ENCODE measurements at regions not wholly inside any gene's neighbourhood (a gene's known extent, or its start where the extent isn't known, plus 50 kb on each side); places are given as distances from the start of the nearest gene placed in this dataset.

DNA sequence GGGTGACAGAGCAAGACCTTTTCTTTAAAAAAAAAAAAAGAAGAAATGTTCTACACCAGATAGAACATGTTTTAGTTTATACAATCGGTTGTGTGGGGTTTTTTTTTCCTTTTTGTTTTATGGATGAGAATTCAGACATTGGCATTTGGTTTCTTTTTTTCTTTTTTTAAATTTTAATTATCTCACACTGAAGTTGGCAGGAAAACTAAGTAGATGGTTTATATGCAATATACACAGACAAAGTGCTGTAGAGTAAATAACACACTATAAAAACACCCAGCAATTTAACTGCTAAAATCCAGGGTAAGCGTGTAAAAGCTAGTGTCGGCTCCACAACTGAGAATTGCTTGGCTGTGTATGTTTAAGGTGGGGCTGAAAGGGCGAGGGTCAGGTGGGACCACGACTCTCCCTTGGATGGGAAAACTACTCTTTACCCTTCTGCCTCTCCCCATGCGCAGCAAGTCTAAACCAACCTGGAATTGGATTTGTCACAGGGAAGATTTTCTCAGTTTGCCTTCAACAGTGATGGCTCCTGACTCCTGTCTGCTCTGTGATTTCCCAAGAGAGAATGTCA, 147.1 kb upstream of the MARCKS start:
- peaks cover 4% of the 10 kb centered on the region for H3K27me3 ChIP-seq (ENCODE audit: control insufficient read depth, insufficient read depth, low read length)
- ChIA-PET POLR2A (no interaction called here), CTCF (no interaction called here)
- TF ChIP-seq, protein P1, sequence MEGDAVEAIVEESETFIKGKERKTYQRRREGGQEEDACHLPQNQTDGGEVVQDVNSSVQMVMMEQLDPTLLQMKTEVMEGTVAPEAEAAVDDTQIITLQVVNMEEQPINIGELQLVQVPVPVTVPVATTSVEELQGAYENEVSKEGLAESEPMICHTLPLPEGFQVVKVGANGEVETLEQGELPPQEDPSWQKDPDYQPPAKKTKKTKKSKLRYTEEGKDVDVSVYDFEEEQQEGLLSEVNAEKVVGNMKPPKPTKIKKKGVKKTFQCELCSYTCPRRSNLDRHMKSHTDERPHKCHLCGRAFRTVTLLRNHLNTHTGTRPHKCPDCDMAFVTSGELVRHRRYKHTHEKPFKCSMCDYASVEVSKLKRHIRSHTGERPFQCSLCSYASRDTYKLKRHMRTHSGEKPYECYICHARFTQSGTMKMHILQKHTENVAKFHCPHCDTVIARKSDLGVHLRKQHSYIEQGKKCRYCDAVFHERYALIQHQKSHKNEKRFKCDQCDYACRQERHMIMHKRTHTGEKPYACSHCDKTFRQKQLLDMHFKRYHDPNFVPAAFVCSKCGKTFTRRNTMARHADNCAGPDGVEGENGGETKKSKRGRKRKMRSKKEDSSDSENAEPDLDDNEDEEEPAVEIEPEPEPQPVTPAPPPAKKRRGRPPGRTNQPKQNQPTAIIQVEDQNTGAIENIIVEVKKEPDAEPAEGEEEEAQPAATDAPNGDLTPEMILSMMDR (IDR thresholded peaks at IDR 0.05; ENCODE audit: insufficient read depth, low read depth, low read length): no peak
- no peak overlapping the region for H3K4me3 ChIP-seq (ENCODE audit: low read depth, low read length)
- no peak for DNase-seq (ENCODE audit: low read depth)
- no peaks in the 10 kb centered on the region for H3K36me3 ChIP-seq (ENCODE audit: control insufficient read depth, insufficient read depth, low read length)

DNA sequence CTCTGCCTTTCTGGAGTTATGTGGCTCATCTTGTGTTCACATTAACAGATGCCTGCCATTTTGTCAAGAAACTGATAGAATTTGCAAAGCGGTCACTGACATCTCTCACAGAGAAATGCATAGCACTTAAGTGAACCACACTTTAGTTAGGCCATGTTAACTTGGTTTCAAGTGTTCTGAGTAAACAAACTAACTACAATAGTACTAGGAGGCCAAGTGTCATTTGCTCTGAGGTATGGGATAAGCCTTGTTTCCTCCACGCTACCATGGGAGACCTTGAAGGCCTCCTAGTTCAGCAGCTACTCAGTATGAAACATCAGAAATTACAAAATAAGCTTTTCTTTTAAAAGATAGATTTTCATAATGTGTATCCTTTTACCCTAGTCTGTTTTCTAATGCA, 143.5 kb upstream of the MARCKS start:
- H3K36me3 ChIP-seq (ENCODE audit: control insufficient read depth, insufficient read depth, low read length): no peaks in the 10 kb centered on the region
- ChIA-PET POLR2A (no interaction called here), CTCF (interaction anchor here (0.9 kb wide), 1 partner anchor 40 kb away, joined by 3 read pairs; no protein-coding TSS in a partner anchor)
- TF ChIP-seq, protein P1 (IDR thresholded peaks at IDR 0.05; ENCODE audit: insufficient read depth, low read depth, low read length): no peak
- no peak for DNase-seq (ENCODE audit: low read depth)
- 0 out of 2 replicates have a peak, but pooled peaks cover 2% of the 10 kb centered on the region for H3K27me3 ChIP-seq (ENCODE audit: control insufficient read depth, insufficient read depth, low read length)
- H3K4me3 ChIP-seq (ENCODE audit: low read depth, low read length): no peak overlapping the region

DNA sequence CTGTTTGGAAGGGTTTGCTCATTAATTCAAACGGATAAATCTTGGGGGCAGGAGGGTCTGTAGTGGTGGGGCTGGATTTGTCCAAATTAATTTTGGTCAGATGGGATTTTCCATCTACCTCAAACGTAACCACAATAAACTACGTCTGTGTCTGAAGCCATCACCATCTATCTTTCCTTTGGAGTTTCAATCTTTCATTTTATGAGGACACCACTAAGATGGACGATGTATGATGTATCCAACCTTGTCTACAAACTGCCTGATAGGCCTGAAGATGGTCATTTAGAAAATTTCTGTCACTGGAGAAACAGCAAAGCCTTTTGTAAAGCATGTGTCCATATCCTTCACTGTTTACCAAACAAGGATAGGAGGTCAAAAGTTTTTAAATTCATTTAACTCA, 138.6 kb upstream of the MARCKS start:
- H3K36me3 ChIP-seq (ENCODE audit: control insufficient read depth, insufficient read depth, low read length): no peaks in the 10 kb centered on the region
- H3K4me3 ChIP-seq (ENCODE audit: low read depth, low read length): no peak overlapping the region
- H3K27me3 ChIP-seq (ENCODE audit: control insufficient read depth, insufficient read depth, low read length): no peaks in the 10 kb centered on the region
- TF ChIP-seq, protein P1 (IDR thresholded peaks at IDR 0.05; ENCODE audit: insufficient read depth, low read depth, low read length): no peak
- CTCF ChIA-PET: no interaction called here
- DNase-seq (ENCODE audit: low read depth): no peak
- POLR2A ChIA-PET: no interaction called here

DNA sequence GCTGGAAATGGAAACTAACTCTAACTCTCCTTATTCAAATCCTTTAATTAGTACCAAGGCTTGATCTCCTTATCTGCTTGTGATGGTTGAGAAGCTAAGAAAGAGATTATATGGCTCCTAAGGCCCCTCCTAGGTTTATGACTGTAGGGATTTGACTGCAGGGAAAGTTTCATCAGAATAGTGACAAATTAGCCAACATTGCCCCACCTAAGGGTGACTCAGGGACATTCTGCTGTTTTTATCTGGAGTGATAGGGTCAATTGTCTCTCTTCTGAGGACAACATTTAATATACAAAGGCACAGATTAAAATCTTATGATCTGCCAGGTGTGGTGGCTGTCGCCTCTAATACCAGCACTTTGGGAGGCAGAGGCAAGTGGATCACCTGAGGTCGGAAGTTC, 138.1 kb upstream of the MARCKS start:
- TF ChIP-seq, protein P1 (IDR thresholded peaks at IDR 0.05; ENCODE audit: insufficient read depth, low read depth, low read length): no peak
- Histone ChIP-seq H3K27me3 (ENCODE audit: control insufficient read depth, insufficient read depth, low read length) (no peaks in the 10 kb centered on the region), H3K36me3 (ENCODE audit: control insufficient read depth, insufficient read depth, low read length) (no peaks in the 10 kb centered on the region), H3K4me3 (ENCODE audit: low read depth, low read length) (no peak overlapping the region)
- DNase-seq (ENCODE audit: low read depth): no peak
- CTCF ChIA-PET: no interaction called here
- POLR2A ChIA-PET: no interaction called here

DNA sequence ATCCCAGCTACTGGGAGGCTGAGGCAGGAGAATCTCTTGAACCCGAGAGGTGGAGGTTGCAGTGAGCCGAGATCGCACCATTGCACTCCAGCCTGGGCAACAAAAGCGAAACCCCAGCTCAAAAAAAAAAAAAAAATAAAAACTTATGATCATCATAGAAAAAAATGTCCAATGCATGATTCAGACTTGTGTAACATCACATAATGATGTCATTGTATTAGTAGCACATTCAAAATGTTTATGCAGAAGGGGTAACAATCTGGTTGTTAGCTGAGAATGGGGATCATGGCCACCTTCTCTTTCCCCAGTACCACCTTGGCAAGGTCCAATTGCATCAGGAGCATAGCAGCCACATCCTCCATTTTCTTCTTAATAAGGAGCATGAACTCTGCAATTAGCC, 137.6 kb upstream of the MARCKS start:
- ChIA-PET CTCF (no interaction called here), POLR2A (no interaction called here)
- no peaks in the 10 kb centered on the region for H3K36me3 ChIP-seq (ENCODE audit: control insufficient read depth, insufficient read depth, low read length)
- no peak overlapping the region for H3K4me3 ChIP-seq (ENCODE audit: low read depth, low read length)
- H3K27me3 ChIP-seq (ENCODE audit: control insufficient read depth, insufficient read depth, low read length): no peaks in the 10 kb centered on the region
- TF ChIP-seq, protein P1 (IDR thresholded peaks at IDR 0.05; ENCODE audit: insufficient read depth, low read depth, low read length): no peak
- DNase-seq (ENCODE audit: low read depth): no peak

Data from BJ (cell line).